Dendritic cell treated with granulocyte-macrophage colony-stimulating factor and Interleukin-4, amounts not matched to agents 40 ng/mL and 50 ng/mL, for 4 days (primary cell): ENCODE measurements at regions not wholly inside any gene's neighbourhood (a gene's known extent, or its start where the extent isn't known, plus 50 kb on each side); places are given as distances from the start of the nearest gene placed in this dataset.
"Not testable (repeated sequence)": the region's sequence is repeated elsewhere in the genome, so short reads cannot be mapped to it uniquely, and the experiment has no call there.

ENCODE experiments used
- H3K27ac Mint-ChIP-seq: one replicate; pipeline ENCODE4 v1.8.0; 2022; ENCODE audit warnings: mild to moderate bottlenecking, mixed read lengths
- H3K27me3 Mint-ChIP-seq: one replicate; pipeline ENCODE4 v1.8.0; 2022; ENCODE audit warnings: mild to moderate bottlenecking, mixed read lengths
- H3K36me3 Mint-ChIP-seq: one replicate; pipeline ENCODE4 v1.8.0; 2022; ENCODE audit warnings: low read depth, mixed read lengths
- H3K4me1 Mint-ChIP-seq: one replicate; pipeline ENCODE4 v1.8.0; 2022; ENCODE audit warnings: low read depth, mixed read lengths
- H3K4me3 Mint-ChIP-seq: one replicate; pipeline ENCODE4 v1.8.0; 2022; ENCODE audit warnings: mild to moderate bottlenecking, moderate library complexity, mixed read lengths
- H3K9me3 Mint-ChIP-seq: one replicate; pipeline ENCODE4 v1.8.0; 2022; ENCODE audit warnings: mixed read lengths
- intact Hi-C: fragments of 100-400 bp; cut with micrococcal nuclease; formaldehyde crosslinking; loops from one replicate; pipeline ENCODE4 v1.15.0; 2022

DNA sequence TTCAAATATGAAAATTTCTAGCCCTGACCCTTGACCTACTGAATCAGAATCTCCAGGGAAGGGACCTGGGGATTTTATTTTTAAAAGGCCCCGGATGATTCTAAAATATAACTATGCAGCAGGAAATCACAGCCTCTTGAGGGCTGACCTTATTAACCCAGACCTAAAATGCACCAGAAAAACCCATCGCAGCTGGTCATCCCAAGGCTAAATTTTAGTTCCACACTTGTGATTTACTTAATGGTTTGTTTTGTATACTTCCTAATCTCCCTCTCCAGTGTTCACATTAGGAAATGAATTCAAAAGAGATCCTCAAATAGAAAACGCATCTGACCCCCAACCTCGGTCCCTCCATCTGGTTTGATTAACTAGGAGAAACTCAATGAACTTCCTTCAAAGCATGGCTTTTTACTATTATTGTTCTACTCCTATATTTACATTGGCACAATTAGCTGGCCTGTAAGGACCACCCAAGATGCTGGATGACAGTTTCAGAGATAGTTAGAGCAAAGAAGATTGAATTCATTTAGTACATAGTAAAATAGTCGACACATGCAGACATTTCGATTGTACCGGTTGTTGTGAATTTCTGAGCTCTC is 147.8 kb upstream of the MED14 start:
- no peak overlapping the region for H3K4me3 Mint-ChIP-seq
- no peak overlapping the region for H3K27ac Mint-ChIP-seq
- no peaks in the 10 kb centered on the region for H3K9me3 Mint-ChIP-seq
- no peaks in the 10 kb centered on the region for H3K36me3 Mint-ChIP-seq
- intact Hi-C loops, result no loop called here
- H3K4me1 Mint-ChIP-seq, result no peaks in the 10 kb centered on the region
- no peaks in the 10 kb centered on the region for H3K27me3 Mint-ChIP-seq

DNA sequence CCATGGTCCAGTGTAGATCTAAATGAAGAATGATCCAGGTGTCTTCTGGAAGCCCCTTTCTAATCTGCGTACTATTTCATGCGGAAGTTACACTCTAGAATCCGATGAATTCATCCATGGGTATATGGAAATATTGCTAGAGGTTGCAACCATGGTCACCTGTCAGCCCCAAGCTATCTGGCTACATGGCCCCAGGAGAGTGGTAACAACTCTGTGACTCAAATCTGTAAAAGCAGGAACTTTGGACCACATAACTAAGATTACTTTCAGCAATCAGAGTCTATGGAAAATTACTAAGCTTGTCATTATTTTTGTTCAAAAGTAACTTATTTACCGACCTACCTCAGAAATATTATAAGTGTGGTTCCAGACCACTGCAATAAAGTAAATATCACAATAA is 150.6 kb upstream of the MED14 start:
- Mint-ChIP-seq H3K4me1 (no peaks in the 10 kb centered on the region), H3K36me3 (no peaks in the 10 kb centered on the region), H3K27ac (no peak overlapping the region), H3K27me3 (no peaks in the 10 kb centered on the region), H3K9me3 (no peaks in the 10 kb centered on the region), H3K4me3 (no peak overlapping the region)
- intact Hi-C loops, result no loop called here

DNA sequence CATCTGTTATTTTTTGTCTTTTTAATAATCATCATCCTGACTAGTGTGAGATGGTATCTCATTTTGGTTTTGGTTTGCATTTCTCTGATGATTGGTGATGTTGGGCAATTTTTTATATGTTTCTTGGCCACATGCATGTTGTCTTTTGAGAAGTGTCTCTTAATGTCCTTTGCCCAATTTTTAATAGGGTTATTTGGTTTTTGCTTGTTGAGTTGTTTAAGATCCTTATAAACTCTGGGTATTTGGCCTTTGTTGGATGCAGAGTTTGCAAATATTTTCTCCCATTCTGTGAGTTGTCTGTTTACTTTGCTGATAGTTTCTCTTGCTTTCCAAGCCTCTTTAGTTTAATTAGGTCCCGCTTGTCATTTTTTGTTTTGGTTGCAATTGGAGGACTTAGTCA is 152.1 kb upstream of the MED14 start:
- intact Hi-C loops, result no loop called here
- Mint-ChIP-seq H3K27ac (no peak overlapping the region), H3K36me3 (no peaks in the 10 kb centered on the region), H3K27me3 (no peaks in the 10 kb centered on the region), H3K4me1 (no peaks in the 10 kb centered on the region), H3K9me3 (no peaks in the 10 kb centered on the region), H3K4me3 (no peak overlapping the region)

DNA sequence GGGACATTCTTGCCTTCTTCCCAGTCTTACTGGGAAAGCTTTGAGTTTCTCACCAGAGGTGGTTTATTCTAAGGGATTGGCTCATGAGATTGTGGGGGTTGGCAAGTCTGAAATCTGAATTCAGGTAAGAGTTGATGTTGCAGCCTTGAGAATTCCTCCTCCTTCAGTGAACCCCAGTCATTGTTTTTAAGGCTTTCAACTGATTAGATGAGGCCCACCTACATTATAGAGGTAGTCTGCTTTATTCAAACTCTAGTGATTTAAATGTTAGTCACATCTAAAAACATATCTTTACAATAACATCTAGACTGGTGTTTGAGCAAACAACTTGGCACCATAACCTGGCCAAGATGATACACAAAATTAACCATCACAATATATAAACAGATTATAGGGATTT is 156.5 kb upstream of the MED14 start:
- Mint-ChIP-seq H3K9me3 (no peaks in the 10 kb centered on the region), H3K4me3 (no peak overlapping the region), H3K36me3 (no peaks in the 10 kb centered on the region), H3K27ac (no peak overlapping the region), H3K27me3 (peaks cover 2% of the 10 kb centered on the region), H3K4me1 (no peaks in the 10 kb centered on the region)
- intact Hi-C loops, result no loop called here

DNA sequence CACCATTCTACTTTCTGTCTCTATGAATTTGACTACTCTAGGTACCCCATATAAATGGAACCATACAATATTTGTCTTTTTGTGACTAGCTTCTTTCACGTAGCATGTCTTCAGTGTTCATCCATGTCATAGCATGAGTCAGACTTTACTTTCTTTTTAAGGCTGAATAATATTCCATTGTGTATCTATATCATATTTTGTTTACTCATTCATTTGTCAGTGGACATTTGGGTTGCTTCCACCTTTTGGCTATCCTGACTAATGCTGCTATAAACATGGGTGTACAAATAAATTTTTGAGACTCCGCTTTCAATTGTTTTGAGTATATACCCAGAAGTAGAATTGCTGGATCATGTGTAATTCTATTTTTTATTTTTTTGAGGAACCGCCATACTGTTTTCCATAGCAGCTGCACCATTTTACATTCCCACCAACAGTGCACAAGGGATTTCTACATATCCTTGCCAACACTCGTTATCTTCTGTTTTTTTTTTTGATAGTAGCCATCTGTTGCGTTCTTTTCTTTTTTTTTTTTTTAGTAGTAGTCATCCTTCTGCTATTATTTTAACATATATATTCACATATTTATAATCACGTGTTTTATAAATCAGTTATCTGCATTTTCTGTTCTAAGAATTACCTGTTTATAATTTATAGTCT is 158.0 kb upstream of the MED14 start:
- no peaks in the 10 kb centered on the region for H3K4me1 Mint-ChIP-seq
- no peaks in the 10 kb centered on the region for H3K36me3 Mint-ChIP-seq
- H3K9me3 Mint-ChIP-seq, result no peaks in the 10 kb centered on the region
- H3K27me3 Mint-ChIP-seq, result peaks cover 2% of the 10 kb centered on the region
- no peak overlapping the region for H3K27ac Mint-ChIP-seq
- no peak overlapping the region for H3K4me3 Mint-ChIP-seq
- intact Hi-C loops, result no loop called here

DNA sequence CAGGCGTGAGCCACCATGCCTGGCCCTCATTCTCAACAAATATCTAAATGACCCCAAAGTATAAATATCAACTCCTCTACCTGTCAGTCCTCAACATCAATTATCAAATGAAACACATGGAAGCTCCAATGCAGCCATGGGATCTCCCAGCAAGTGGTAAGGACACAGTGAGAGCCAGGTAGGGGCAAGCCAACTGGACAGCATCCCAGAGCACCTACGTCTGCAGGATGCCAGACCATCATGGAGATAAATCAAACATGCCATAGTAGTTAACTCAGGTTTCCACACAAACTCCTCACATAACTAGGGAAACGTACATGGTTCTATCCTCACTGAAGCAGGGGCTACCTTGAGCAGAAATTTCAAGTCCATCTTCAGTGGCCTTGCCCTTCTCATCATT is 159.9 kb upstream of the MED14 start:
- intact Hi-C loops, result no loop called here
- H3K36me3 Mint-ChIP-seq, result no peaks in the 10 kb centered on the region
- no peaks in the 10 kb centered on the region for H3K4me1 Mint-ChIP-seq

DNA sequence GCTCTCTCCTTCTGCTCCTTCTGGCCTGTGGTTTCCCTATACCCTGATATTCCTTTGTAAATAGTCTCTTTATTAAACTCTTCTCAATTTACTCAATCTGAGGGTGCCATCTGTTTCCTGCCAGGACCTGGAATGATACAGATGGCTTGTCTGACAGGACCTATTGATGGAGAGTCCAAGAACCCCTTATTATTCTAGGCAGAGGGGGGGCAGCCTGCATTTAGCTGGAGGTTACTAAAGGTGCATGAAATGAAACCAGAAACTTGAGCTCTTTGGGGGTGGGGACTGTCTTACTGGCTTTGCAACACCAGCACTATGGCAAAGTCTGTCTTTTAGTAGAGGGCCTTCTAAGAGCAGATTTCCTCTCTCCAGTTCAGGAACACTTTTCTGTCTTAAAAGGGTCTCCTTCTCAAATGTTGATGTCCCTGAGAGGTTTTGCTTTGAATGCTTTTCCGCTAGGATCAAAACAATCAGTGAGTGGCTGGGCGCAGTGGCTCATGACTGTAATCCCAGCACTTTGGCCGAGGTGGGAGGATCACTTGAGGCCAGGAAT is 162.5 kb upstream of the MED14 start:
- H3K27me3 Mint-ChIP-seq, result peaks cover 5% of the 10 kb centered on the region
- H3K4me1 Mint-ChIP-seq, result no peaks in the 10 kb centered on the region
- intact Hi-C loops, result no loop called here
- no peaks in the 10 kb centered on the region for H3K36me3 Mint-ChIP-seq
- H3K27ac Mint-ChIP-seq, result no peak overlapping the region
- no peaks in the 10 kb centered on the region for H3K9me3 Mint-ChIP-seq
- H3K4me3 Mint-ChIP-seq, result no peak overlapping the region

More for the DNA sequence above, 159.9 kb upstream of the MED14 start:
- H3K27ac Mint-ChIP-seq, result no peak overlapping the region
- H3K4me3 Mint-ChIP-seq, result no peak overlapping the region
- H3K27me3 Mint-ChIP-seq, result peaks cover 2% of the 10 kb centered on the region
- H3K9me3 Mint-ChIP-seq, result no peaks in the 10 kb centered on the region

DNA sequence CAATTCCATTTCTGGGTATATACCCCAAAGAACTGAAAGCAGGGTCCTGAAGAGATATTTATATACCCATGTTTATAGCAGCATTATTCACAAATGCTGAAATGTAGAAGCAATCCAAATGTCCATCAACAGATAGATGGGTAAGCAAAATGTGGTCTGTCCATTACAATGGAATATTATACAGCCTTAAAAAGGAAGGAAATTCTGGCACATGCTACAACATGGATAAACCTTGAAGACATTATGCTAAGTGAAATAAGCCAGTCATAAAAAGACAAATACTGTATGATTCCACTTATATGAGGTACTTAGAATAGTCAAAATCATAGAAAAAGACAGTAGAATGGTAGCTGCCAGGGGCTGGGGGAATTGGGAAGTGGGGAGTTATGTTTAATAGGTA is 169.4 kb upstream of the MED14 start:
- H3K27ac Mint-ChIP-seq, H3K9me3 Mint-ChIP-seq, intact Hi-C loops, H3K4me1 Mint-ChIP-seq, H3K27me3 Mint-ChIP-seq, H3K36me3 Mint-ChIP-seq, H3K4me3 Mint-ChIP-seq: not testable (repeated sequence)

DNA sequence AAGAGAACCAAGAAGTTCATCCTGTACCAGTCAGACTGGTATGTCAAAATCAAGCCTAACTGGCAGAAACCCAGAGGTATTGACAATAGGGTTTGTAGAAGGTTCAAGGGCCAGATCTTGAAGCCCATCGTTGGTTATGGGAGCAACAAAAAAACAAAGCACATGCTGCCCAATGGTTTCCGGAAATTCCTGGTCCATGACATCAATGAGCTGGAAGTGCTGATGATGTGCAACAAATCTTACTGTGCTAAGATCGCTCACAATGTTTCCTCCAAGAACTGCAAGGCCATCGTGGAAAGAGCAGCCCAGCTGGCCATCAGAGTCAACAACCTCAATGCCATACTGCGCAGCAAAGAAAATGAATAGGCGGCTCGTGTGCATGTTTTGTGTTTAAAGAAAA is 172.7 kb upstream of the MED14 start:
- no peaks in the 10 kb centered on the region for H3K36me3 Mint-ChIP-seq
- H3K27me3 Mint-ChIP-seq, result no peaks in the 10 kb centered on the region
- intact Hi-C loops, result no loop called here
- no peak overlapping the region for H3K4me3 Mint-ChIP-seq
- H3K4me1 Mint-ChIP-seq, result no peaks in the 10 kb centered on the region
- no peak overlapping the region for H3K27ac Mint-ChIP-seq
- H3K9me3 Mint-ChIP-seq, result no peaks in the 10 kb centered on the region

DNA sequence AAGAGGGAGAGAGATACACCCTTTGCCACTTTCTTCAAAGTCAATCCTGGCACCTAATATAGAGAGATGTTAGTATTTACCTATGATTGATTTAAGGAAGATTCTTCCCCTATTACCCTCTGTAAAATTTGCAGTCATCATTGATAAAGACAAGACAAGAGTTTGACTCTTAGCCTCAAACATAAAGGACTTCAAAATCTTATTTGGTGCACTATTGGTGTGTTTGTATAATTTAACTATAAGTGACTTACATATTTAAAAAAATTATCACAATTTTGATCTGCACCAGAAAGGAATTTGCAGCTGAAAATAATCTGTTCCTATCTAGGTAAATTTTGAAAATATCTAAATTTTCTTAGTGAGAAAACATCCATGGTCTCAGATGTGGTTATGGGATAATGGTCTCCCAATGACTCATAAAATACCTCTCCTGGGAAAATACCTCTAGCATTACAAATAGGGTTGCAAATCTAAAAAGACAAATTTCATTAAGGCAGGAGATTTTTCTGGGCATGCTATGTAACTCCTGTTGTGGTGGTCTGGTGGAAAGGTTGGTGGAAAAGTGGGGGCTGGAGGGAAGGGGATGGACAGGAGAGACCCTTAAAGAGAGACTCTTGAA is 173.6 kb upstream of the MED14 start:
- no peak overlapping the region for H3K27ac Mint-ChIP-seq
- intact Hi-C loops, result no loop called here
- no peaks in the 10 kb centered on the region for H3K9me3 Mint-ChIP-seq
- no peaks in the 10 kb centered on the region for H3K27me3 Mint-ChIP-seq
- no peaks in the 10 kb centered on the region for H3K4me1 Mint-ChIP-seq
- H3K4me3 Mint-ChIP-seq, result no peak overlapping the region
- no peaks in the 10 kb centered on the region for H3K36me3 Mint-ChIP-seq

DNA sequence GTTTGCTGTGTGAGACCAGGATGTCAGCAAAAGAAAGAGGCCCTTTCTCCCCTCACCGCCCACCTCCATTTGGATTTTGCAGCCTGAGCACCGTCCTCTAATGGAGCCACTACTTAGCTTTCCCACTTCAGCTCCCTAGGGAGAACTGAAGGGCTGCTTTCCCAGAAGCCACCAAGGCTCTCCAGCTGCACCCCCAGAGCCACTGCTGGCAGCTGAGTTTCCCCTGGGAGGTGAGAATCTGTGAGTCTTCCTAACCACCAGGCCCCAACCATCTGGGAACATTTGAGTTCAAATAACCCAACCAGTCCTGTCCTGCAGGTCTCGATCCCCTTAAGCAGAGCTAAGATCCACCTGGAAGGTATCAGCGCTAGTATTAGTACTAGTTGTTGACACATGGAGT is 173.1 kb upstream of the USP9X start:
- intact Hi-C loops, result no loop called here
- H3K36me3 Mint-ChIP-seq, result no peaks in the 10 kb centered on the region
- H3K27me3 Mint-ChIP-seq, result no peaks in the 10 kb centered on the region
- no peaks in the 10 kb centered on the region for H3K4me1 Mint-ChIP-seq
- no peak overlapping the region for H3K4me3 Mint-ChIP-seq
- H3K9me3 Mint-ChIP-seq, result no peaks in the 10 kb centered on the region
- no peak overlapping the region for H3K27ac Mint-ChIP-seq

DNA sequence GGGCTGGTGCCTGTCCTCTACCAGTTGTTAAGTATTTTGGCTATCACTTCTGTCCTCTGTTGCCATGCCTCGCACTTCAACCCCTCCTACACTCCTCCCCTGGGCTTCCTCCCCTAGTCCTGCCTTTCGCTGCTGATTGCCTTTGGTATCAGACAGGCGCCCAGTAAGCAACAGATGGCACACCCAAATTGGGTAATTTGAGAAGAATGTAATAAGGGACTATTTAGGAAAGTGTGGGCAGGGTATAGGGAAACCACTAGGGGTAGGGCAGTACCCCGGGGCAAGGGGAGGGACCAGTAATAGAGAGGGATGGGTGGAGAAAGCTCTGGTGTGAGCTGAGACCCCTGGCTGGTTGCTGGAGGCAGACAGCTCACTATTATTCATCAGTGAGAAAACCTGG is 172.7 kb upstream of the USP9X start:
- H3K9me3 Mint-ChIP-seq, result no peaks in the 10 kb centered on the region
- intact Hi-C loops, result no loop called here
- H3K27ac Mint-ChIP-seq, result no peak overlapping the region
- no peaks in the 10 kb centered on the region for H3K4me1 Mint-ChIP-seq
- no peak overlapping the region for H3K4me3 Mint-ChIP-seq
- no peaks in the 10 kb centered on the region for H3K36me3 Mint-ChIP-seq
- no peaks in the 10 kb centered on the region for H3K27me3 Mint-ChIP-seq

DNA sequence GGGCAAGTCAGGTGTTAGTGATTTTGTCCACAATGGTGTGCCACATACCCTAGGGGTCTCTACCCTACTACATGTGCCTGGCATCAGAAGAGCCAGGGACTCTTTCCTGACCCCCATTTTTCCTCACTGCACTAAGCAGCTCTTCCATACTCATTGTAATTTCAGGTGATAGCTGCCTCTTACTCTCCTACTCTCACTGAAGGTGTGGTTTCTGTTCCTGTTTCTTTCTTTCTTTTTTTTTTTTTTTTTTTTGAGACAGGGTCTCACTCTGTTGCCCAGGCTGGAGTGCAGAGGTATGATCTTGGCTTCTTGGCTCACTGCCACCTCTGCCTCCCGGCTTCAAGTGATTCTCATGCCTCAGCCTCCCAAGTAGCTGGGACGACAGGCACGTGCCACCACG is 164.9 kb upstream of the USP9X start:
- H3K36me3 Mint-ChIP-seq, result no peaks in the 10 kb centered on the region
- no peak overlapping the region for H3K4me3 Mint-ChIP-seq
- H3K27ac Mint-ChIP-seq, result no peak overlapping the region

DNA sequence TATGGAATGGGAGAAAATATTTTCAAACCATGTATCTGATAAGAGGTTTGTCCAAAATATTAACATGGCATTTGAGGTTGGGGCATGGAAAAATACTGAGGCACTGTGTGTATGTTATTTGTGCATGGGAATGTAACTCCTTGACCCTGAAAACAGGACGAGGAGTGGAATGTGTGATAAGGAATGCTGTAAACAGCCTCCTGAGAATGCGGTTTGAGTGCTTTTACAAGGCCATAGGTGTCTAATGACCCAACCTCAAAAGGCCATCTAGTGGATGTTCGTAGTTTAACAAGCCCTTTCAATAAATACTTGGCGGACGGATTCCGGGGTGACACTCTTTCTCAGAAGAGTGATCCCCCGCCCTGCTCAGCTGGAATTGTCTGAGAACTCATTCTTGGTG is 162.9 kb upstream of the USP9X start:
- Mint-ChIP-seq H3K4me1 (no peaks in the 10 kb centered on the region), H3K9me3 (peaks cover 11% of the 10 kb centered on the region), H3K27ac (no peak overlapping the region), H3K4me3 (no peak overlapping the region), H3K36me3 (no peaks in the 10 kb centered on the region), H3K27me3 (no peaks in the 10 kb centered on the region)
- intact Hi-C loops, result no loop called here

More for the DNA sequence above, 164.9 kb upstream of the USP9X start:
- Mint-ChIP-seq H3K27me3 (no peaks in the 10 kb centered on the region), H3K9me3 (peaks cover 9% of the 10 kb centered on the region), H3K4me1 (no peaks in the 10 kb centered on the region)
- intact Hi-C loops, result no loop called here
